PFSK-1 (cell line): ENCODE measurements at regions not wholly inside any gene's neighbourhood (a gene's known extent, or its start where the extent isn't known, plus 50 kb on each side); places are given as distances from the start of the nearest gene placed in this dataset.

Experiments
- POLR2AphosphoS5 ChIP-seq: IDR thresholded peaks from 2 replicates; pipeline ENCODE4 v1.6.1; 2012; ENCODE audit warnings: low read depth, mild to moderate bottlenecking, control low read depth, low read length, moderate library complexity
- TAF1 ChIP-seq: IDR thresholded peaks from 2 replicates; pipeline ENCODE4 v1.6.1; 2012; ENCODE audit warnings: low read length, control low read depth, borderline replicate concordance; ENCODE audit not compliant: insufficient read depth

- no peak for TF ChIP-seq POLR2AphosphoS5
- no peak for TF ChIP-seq TAF1
Measured at GRCh38 chr9:129453734-129454133, 167.2 kb downstream of the C9orf50 start.
